ENCODE measurements at regions not wholly inside any gene's neighbourhood (a gene's known extent, or its start where the extent isn't known, plus 50 kb on each side); places are given as distances from the start of the nearest gene placed in this dataset.

DNA sequence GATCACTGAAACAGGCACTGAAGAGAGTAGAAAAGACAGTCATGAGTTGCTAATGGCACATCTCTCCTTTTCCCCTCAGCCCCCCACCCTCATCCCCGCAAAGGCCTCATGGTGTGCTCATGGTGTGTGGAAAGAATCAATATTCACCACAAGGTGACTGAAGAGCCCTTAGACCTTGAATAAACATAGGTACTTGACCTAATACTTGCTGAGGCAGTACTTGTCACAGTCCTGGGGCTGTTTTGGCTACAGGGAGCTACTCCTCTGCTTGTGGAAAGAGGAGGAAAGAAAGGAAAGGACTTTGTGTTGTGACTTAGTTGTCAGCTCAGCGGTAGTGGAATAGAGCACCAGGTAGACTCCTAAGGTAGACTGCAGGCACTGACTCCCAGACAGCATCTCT is 537.8 kb upstream of the CCDC179 start:
- Histone ChIP-seq H3K9me3 (ENCODE audit: insufficient read depth, low read depth, low read length) (no peaks in the 10 kb centered on the region), H3K4me1 (ENCODE audit: insufficient read depth, low read length) (no peaks in the 10 kb centered on the region), H4K20me1 (ENCODE audit: insufficient read depth, low read length) (no peaks in the 10 kb centered on the region), H3K27ac (ENCODE audit: low read depth, low read length) (no peak overlapping the region), H3K4me2 (ENCODE audit: low read length) (no peak overlapping the region), H3K9ac (ENCODE audit: low read length) (no peak overlapping the region), H3K79me2 (ENCODE audit: insufficient read depth, low read length) (no peaks in the 10 kb centered on the region), H3K36me3 (ENCODE audit: insufficient read depth, low read length) (no peaks in the 10 kb centered on the region), H3K4me3 (ENCODE audit: insufficient read depth, low read depth, low read length) (no peak overlapping the region), H2AFZ (ENCODE audit: low read depth, low read length) (no peak overlapping the region), H3K27me3 (ENCODE audit: insufficient read depth, low read length) (no peaks in the 10 kb centered on the region)
- FAIRE-seq (no peak), DNase-seq (ENCODE audit: low read depth) (no peak)
- Mint-ChIP-seq H3K9me3 (ENCODE audit: unreplicated experiment) (peaks cover under 1% of the 10 kb centered on the region), H3K27ac (ENCODE audit: unreplicated experiment) (no peak overlapping the region), H3K4me3 (ENCODE audit: unreplicated experiment) (no peak overlapping the region), H3K27me3 (ENCODE audit: low read depth, unreplicated experiment) (no peaks in the 10 kb centered on the region), H3K4me1 (ENCODE audit: low read depth, unreplicated experiment) (no peaks in the 10 kb centered on the region), H3K36me3 (ENCODE audit: low read depth, unreplicated experiment) (no peaks in the 10 kb centered on the region)
- TF ChIP-seq, protein P1, sequence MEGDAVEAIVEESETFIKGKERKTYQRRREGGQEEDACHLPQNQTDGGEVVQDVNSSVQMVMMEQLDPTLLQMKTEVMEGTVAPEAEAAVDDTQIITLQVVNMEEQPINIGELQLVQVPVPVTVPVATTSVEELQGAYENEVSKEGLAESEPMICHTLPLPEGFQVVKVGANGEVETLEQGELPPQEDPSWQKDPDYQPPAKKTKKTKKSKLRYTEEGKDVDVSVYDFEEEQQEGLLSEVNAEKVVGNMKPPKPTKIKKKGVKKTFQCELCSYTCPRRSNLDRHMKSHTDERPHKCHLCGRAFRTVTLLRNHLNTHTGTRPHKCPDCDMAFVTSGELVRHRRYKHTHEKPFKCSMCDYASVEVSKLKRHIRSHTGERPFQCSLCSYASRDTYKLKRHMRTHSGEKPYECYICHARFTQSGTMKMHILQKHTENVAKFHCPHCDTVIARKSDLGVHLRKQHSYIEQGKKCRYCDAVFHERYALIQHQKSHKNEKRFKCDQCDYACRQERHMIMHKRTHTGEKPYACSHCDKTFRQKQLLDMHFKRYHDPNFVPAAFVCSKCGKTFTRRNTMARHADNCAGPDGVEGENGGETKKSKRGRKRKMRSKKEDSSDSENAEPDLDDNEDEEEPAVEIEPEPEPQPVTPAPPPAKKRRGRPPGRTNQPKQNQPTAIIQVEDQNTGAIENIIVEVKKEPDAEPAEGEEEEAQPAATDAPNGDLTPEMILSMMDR (IDR thresholded peaks at IDR 0.05; ENCODE audit: insufficient read depth, low read depth, low read length), result no peak
- TF ChIP-seq EZH2 (IDR thresholded peaks at IDR 0.05; ENCODE audit: insufficient read depth, low read length), result no peak

DNA sequence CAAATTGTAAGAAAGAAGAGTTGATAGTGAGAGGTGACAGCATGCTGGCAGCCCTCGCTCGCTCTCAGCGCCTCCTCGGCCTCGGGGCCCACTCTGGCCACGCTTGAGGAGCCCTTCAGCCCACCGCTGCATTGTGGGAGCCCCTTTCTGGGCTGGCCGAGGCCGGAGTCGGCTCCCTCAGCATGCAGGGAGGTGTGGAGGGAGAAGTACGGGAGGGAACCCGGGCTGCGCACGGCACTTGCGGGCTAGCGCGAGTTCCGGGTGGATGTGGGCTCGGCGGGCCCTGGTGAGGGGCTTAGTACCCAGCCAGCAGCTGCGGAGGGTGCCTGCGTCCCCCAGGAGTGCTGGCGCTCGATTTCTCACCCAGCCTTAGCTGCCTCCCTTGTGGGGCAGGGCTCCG is 539.7 kb upstream of the CCDC179 start:
- TF ChIP-seq EZH2 (IDR thresholded peaks at IDR 0.05; ENCODE audit: insufficient read depth, low read length), result no peak
- TF ChIP-seq, protein P1 (IDR thresholded peaks at IDR 0.05; ENCODE audit: insufficient read depth, low read depth, low read length), result no peak
- Mint-ChIP-seq H3K9me3 (ENCODE audit: unreplicated experiment) (peaks cover 6% of the 10 kb centered on the region), H3K4me3 (ENCODE audit: unreplicated experiment) (no peak overlapping the region), H3K36me3 (ENCODE audit: low read depth, unreplicated experiment) (no peaks in the 10 kb centered on the region), H3K27ac (ENCODE audit: unreplicated experiment) (no peak overlapping the region), H3K4me1 (ENCODE audit: low read depth, unreplicated experiment) (no peaks in the 10 kb centered on the region), H3K27me3 (ENCODE audit: low read depth, unreplicated experiment) (no peaks in the 10 kb centered on the region)
- Histone ChIP-seq H3K9ac (ENCODE audit: low read length) (no peak overlapping the region), H3K27ac (ENCODE audit: low read depth, low read length) (no peak overlapping the region), H3K4me2 (ENCODE audit: low read length) (no peak overlapping the region), H3K9me3 (ENCODE audit: insufficient read depth, low read depth, low read length) (no peaks in the 10 kb centered on the region), H3K4me1 (ENCODE audit: insufficient read depth, low read length) (no peaks in the 10 kb centered on the region), H2AFZ (ENCODE audit: low read depth, low read length) (no peak overlapping the region), H3K36me3 (ENCODE audit: insufficient read depth, low read length) (no peaks in the 10 kb centered on the region), H3K4me3 (ENCODE audit: insufficient read depth, low read depth, low read length) (no peak overlapping the region), H4K20me1 (ENCODE audit: insufficient read depth, low read length) (no peaks in the 10 kb centered on the region), H3K79me2 (ENCODE audit: insufficient read depth, low read length) (no peaks in the 10 kb centered on the region), H3K27me3 (ENCODE audit: insufficient read depth, low read length) (no peaks in the 10 kb centered on the region)
- FAIRE-seq, result no peak
- no peak for DNase-seq (ENCODE audit: low read depth)

DNA sequence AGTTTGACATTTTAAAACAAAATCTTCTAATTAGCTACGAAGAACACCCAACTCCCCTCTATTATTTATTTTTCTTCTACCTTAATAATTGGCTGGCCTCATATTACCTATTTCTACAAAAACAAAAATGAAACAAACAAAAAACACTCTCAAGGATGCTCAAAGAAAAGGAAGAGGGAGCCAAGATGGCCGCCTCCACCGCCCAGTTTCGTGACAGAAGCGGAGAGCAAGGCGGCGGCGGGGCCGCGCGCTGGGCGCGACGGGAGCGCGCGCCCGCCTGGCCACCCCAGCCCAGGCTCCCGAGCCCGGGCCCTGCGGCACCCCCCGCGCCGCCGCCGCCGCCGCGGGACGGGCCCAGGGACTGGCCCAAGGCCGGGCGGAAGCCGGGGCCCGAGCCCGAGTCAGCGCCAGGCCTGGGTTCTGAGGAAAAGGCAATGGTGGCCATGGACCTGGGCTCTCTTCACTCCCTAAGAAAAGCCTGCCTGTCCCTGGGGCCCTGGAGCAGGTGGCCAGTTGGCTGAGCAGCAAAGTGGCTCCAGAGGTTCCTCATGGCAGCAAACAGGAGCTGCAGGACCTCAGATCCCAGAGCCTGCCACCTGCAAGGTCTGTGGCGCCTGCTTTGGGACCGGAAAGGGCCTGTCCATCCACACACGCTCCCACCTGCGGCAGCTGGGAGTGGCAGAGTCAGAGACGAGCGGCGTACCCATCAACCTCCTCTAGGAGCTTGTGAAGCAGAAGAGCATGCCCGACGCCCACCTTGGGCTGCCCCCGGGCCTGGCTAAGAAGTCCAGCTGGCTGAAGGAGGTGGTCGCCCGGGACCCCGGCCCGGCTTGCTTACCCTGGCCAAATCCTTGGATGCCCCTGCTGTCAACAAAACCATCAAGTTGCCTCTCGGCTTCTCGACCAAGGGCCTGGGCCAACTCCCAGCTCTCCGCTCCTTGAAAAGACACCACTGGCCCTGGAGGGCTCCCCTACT is 543.2 kb upstream of the CCDC179 start:
- no peaks in the 10 kb centered on the region for H3K36me3 ChIP-seq (ENCODE audit: insufficient read depth, low read length)
- TF ChIP-seq EZH2 (IDR thresholded peaks at IDR 0.05; ENCODE audit: insufficient read depth, low read length), result no peak
- TF ChIP-seq, protein P1 (IDR thresholded peaks at IDR 0.05; ENCODE audit: insufficient read depth, low read depth, low read length), result no peak
- H3K4me1 Mint-ChIP-seq (ENCODE audit: low read depth, unreplicated experiment), result no peaks in the 10 kb centered on the region
- H3K79me2 ChIP-seq (ENCODE audit: insufficient read depth, low read length), result no peaks in the 10 kb centered on the region
- H3K9ac ChIP-seq (ENCODE audit: low read length), result no peak overlapping the region
- no peak for DNase-seq (ENCODE audit: low read depth)
- H3K36me3 Mint-ChIP-seq (ENCODE audit: low read depth, unreplicated experiment), result no peaks in the 10 kb centered on the region
- no peak overlapping the region for H3K4me3 Mint-ChIP-seq (ENCODE audit: unreplicated experiment)
- FAIRE-seq, result no peak
- no peaks in the 10 kb centered on the region for H3K4me1 ChIP-seq (ENCODE audit: insufficient read depth, low read length)
- H4K20me1 ChIP-seq (ENCODE audit: insufficient read depth, low read length), result no peaks in the 10 kb centered on the region
- H3K27me3 ChIP-seq (ENCODE audit: insufficient read depth, low read length), result no peaks in the 10 kb centered on the region
- no peaks in the 10 kb centered on the region for H3K9me3 ChIP-seq (ENCODE audit: insufficient read depth, low read depth, low read length)
- H3K4me3 ChIP-seq (ENCODE audit: insufficient read depth, low read depth, low read length), result no peak overlapping the region
- H3K9me3 Mint-ChIP-seq (ENCODE audit: unreplicated experiment), result peaks cover 10% of the 10 kb centered on the region
- H3K27me3 Mint-ChIP-seq (ENCODE audit: low read depth, unreplicated experiment), result no peaks in the 10 kb centered on the region
- H2AFZ ChIP-seq (ENCODE audit: low read depth, low read length), result no peak overlapping the region
- no peak overlapping the region for H3K27ac ChIP-seq (ENCODE audit: low read depth, low read length)
- H3K27ac Mint-ChIP-seq (ENCODE audit: unreplicated experiment), result no peak overlapping the region
- no peak overlapping the region for H3K4me2 ChIP-seq (ENCODE audit: low read length)
